CD4-positive, alpha-beta T cell treated with Interleukin-15 for 1 hour (primary cell): ENCODE measurements at regions not wholly inside any gene's neighbourhood (a gene's known extent, or its start where the extent isn't known, plus 50 kb on each side); places are given as distances from the start of the nearest gene placed in this dataset.

Source experiments
- DNase-seq: peaks from one replicate; pipeline ENCODE4 v3.0.0-alpha.2; 2020

DNA sequence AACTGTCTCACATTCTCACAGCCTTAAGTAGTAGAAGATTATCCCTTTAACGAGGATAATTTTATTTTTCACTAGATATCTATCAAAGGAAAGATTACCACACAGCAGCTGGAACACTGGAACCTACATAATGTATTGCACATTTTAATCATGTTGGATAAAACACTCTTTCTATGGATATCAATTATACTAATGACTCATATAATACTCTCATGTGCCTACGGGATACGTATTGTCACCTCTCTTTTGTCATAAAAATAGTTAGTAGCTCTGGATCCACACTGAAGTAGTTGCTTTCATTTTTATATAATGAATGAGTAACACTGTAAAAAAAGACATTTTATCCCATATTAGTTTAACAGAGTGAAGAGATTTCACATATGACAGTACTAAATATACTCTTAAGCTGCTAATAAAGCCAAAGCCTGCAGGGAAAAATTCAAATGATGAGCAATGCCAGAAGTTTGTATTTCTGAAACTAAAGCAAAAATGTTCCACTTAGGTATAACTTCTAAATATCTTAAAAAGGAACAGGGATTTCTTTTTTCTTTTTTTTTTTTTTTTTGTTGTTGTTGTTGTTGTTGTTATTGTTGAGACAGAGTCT is 408.7 kb upstream of the PKN2 start:
- DNase-seq, result no peak

DNA sequence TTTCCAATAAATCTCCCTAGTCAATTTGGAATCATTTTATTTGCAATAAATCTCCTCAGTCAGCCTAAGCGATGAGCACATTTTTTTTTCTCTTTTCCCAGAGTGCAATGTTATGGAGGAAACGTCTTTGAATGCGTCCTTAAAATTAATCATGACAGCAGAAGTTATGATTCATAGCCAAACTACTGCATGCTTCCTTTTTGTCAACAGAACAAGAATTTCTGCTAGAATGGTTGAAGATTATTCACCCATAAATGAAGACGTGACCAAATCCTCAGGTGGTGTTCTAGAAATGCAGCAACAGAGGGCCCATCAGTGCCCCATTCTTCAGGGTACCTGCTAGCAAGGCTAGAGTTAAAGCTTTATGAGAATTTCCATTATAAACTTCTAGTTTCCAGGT is 407.9 kb upstream of the PKN2 start:
- DNase-seq, result no peak

DNA sequence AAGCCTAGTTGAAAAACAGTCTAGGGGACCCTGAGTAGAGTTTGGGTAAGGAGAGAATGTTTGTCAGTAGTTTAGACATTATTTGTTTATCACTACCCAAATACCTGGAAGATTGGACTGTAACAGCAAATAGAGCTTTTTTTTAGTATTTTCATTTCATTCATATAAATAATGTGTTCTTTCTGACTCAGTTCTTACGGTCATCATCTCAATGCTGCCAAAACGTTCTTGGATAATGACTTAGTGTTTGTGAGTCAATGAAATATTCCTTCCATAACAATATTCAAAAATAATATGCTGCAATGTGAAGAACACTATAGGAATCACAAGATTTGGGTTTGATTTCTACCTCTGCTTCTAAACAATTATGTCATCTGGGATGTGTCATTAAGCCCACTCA is 400.0 kb upstream of the PKN2 start:
- DNase-seq, result no peak

DNA sequence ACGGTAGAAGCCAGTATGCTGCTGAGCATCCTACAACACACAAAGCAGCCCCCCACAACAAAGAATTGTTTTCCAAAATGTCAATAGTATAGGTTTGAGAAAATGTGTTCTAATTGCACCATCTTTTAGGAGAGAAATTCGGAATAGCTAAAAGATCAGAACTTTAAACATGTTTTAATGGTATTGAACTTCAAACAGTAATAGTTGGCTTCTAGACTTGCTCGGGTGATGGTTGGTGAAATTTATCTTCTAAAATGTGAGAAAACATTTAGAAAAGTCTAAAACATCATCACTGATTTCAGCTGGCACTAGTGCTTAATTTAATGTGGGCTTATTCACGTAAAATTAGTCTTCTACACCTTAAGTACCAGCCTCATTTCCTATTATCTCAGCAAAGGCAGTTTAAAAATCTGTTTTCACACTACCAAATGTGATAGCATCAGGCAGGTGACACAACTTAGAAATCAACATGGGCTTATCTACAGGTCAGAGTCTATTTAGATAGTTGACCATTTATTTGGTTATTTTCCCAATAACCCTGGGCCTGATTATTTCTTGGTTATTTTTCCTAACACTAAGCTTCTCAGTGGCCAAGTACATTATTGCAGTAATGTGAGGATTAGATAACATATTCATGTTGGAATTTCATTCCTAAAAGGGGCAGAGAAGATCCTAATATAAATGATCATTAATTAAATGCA is 399.3 kb upstream of the PKN2 start:
- no peak for DNase-seq

DNA sequence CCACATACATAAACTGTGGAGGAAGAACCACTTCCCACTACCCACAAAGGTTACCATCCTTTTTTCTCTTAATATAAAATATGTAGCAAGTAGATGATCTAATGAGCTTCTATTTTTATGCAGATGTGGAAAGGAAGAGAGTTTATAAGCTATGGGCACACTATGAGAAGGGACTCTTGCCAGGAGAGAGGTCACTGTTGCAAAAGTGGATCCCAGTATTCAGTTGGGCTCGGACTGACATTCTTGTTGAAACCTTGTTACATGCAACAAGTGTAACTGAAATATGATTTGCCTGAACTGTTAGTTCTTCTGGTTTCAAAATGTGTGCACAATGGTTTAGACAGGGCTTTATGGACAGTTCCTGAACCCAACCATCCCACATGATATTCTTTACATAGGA is 397.4 kb upstream of the PKN2 start:
- no peak for DNase-seq

DNA sequence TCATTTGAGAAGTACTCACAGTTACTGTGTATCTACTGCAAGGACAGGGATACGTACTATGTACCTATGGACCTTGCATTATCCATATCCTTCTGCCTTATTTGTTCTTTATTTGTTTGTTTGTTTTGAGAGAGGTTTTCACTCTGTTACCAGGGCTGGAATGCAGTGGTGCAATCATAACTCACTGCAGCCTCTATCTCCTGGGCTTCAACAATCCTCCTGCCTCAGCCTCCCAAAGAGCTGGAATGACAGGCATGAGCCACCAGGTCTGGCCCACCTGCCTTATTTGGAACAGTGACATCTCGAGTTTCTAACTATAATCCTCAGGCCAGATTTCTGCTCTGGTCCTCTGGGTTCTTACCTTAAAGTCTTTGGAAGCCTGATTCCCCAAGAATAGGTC is 395.5 kb upstream of the PKN2 start:
- no peak for DNase-seq

DNA sequence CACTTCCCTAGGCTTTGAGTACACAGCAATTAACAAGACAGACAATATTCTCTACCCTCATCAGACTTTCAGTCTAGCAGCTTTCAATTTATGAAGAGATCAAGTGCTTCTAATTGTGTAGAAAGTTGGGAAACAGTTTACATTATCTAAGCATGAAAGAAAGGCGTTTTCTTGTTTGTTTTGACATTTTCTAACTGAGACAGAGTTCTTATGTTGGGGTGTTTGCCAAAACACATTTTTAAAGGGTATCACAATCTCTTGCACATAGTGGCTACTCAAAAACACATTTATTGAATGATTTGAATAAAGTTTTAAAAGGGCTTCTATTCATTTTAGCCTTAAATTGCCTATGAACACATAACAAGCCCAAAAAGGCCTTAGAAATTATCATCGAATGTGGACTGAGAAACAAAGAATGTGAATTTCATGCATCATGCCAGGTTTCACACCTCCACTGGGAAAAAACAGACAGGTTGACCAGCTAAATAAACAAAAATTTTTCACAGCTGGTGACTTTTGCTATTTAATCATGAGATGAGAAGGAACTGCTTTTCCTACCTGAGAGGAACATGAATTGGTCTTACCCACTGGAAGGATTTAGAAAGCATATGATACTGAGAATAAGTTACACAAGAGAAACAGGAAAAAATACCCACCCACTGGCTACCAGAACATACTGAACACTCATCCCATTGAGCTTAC is 394.5 kb upstream of the PKN2 start:
- DNase-seq, result no peak

DNA sequence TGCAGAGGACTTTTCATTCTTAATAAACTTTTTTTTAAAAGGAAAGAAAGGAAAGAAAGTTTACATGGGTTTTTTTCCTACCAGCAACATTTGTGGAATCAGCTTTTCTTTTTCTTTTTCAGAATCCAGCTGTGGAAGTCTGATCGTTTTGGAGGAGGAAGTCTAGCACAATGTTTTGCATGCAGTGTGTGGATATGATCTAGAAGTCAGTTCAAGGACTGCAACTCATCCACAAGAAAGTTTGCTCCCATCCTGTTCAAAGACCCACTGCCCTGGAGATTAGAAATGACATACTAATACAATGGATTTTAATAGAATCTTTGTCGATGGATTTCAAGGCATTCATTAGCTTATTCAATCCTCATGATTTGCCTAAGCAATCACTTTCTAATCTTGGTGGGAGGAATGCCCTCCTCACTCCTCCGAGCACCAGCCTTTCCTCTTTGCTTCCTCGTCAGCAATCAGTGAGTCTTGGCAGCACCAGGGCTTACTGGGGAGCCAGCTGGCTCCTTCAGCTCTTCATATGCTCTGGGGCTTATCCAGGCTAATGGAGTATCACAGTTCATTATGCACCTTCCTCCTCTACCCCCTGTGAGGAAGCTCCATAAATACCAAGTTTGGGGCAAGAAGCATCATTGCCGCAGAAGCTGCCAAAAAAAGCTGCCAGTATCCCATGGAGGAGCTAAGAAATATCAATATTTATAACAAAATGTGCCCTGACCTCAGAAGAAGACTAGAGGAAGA is 392.3 kb upstream of the PKN2 start:
- DNase-seq, result no peak

DNA sequence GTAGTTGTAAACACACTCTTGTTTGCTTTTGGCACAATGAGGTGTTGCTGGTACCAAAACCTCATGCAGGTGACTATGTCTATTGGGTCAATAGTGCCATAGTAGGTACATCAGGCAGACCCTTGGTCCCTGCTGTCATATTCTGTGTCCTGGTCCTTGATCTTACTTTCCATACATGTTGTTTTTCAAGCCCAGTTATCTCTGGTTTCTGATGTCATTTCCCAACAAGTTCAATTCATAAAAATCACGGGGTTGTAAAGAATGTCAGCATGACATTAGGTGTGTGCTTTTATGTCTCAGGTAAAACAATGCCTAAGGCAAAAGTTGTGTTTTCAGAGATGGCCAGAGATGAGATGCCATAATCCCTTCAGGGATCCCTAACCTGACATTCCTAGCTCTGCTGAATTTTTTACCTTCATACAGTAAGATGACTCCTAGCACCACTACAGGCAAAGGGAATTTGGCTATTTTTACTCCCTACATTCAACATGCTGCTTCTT is 390.3 kb upstream of the PKN2 start:
- DNase-seq, result no peak

DNA sequence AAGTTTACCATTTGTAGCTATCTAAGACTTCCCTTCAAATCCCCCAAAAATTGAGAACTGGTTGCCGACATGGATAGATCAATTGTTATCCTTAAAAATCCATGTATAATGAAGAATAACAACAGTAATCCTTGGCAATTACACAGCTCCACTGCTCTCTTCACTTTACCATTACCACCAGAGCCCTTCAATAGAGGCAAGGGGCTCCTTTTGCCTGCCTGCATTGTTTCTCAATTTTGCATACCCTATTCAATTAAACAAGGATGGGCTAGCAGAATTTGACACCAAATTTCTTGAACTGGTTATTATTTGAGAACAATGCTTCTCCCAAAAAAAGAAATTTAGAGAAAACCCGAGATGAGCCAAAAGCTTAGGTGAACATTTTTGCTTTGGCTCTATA is 387.8 kb upstream of the PKN2 start:
- no peak for DNase-seq

DNA sequence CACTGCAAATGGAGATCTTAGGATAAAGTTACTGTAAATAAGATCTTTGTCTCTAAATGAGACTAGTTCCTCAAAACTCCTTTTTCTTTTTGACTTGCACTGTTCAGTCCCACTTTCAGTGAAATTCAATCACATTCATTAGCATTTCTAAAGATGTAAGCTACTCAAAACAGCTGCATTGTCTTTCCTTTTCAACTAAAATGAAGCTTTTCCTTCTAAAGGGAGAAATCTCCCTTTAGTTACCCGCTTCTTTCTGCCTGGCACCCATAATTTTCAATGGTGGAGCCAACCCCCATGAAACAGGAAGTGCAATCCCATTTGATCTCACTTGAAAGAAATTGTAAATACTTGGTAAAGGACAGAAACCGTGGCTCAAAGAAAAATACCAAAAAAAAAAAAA is 387.4 kb upstream of the PKN2 start:
- no peak for DNase-seq

DNA sequence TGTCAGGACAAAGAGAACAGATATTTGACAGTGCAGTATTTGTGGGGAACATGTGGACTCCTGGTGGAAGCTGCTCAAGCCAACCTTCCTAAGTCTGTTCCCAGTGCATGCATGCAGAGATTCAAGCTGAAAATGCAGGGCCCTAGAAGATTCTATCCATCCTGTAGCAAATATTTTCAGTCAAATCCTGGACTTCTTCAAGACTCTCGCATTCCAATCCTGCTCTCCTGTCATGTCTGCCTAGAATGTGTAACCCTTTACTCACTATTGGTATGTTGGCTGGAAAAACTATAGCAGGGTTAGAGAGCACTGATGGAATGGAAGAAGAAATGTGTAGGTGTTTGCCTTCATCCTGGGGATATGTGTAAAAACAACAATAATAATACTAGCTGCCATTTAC is 385.6 kb upstream of the PKN2 start:
- DNase-seq, result no peak

DNA sequence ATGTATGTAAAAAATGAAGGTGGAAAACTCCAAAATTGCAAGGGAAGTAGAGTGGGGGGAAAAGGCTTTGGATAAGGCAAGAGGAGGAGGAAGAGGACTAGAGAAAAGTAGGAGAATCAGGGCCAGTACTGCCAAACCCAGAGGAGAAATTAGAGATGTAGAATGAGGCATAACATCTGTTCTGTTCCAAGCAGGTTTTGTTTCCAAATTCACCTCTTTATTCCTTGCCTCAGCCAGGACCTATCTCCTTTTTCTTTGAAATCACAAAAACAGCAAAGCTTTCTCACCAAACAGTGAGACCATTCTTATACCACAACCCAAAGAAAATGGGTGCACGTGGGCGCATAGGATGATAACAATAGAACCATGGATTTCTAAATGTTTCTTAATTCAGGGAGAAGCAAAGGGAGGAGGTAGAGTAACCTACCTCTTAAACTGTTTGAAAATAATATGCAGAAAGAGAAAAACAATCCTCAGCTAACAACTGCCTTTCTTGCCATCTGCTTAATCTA is 383.3 kb upstream of the PKN2 start:
- DNase-seq, result no peak

DNA sequence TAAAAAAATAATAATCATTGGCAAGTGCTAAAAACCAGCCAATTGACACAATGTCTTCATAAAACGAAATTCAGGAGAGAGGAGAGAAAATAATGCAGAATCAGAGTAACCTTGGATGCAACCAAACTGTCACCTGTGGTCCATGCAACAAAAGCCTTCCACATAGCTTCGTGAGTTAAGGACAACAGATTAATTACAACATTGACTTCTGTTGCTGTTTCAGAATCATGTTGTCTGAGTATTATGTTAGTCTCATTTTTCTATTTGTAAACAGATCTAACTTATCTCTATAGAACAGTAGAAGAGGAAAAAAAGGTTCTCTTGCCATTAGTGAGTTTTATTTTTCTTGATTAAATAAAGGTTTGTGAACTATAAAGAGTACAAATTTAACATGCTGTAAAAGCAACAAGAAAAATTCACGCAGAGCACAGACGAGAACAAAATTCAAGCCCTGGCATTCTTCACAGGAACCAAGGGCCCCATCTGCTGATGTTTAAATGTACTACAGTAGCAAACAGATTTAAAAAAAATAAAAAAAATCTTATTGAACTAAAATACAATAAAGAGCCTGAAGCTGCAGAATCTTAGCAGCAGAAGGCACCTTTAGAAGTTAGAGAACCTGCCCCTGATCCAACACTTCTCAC is 381.1 kb upstream of the PKN2 start:
- no peak for DNase-seq

DNA sequence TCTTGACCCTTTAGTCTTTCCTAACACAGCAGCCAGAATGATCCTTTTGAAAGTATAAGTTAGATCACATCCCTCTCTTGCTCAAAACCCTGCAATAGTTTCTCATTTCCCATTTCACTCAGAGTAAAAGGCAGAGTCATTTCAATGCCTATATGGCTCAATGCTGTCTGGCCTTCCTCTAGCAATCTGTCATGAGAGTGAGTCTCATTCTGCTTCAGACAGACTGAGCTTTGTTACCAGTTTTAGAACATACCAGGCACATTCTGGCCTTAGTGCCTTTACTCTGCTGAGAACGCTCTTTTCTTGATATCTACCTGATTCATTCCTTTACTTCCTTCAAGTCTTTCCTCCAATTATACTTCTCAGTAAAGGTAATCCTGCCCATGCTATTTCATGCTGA is 372.8 kb upstream of the PKN2 start:
- no peak for DNase-seq

DNA sequence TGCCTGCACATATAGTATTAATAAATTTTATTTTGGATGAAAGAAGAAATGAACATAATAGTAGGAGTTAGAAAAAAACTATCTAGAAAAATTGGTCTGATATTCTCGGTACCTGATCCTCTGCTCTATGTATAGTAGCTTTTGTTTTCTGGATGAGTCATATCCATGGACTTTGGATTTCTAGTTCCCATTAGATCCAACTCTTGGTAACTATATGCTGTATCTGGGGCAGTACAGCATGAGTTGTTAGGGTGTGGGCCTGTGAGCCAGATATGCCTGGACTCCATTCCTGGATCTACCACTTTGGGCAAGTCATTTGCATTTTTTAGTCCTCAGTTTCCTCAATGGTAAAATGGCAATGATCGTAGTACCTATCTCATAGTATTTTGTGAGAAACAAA is 372.2 kb upstream of the PKN2 start:
- DNase-seq, result no peak

DNA sequence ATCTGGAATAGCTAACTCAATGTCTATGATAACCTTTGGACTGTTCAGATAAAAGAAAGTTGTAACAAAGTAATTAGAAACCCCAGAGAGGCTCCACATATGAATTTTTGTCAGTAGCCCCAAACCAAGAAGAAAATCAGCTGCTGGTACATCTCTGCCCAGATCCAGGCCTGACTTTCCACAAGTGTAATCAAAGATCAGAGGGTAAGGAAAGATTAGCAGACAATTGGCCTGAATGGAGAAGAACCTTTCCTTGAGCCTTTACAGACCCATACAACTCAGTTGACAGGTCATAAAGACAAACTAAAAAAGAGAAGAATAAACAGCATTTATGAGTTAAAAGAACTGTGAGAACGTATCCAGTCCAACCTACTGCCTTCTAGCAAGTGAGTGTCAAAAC is 366.7 kb upstream of the PKN2 start:
- no peak for DNase-seq

DNA sequence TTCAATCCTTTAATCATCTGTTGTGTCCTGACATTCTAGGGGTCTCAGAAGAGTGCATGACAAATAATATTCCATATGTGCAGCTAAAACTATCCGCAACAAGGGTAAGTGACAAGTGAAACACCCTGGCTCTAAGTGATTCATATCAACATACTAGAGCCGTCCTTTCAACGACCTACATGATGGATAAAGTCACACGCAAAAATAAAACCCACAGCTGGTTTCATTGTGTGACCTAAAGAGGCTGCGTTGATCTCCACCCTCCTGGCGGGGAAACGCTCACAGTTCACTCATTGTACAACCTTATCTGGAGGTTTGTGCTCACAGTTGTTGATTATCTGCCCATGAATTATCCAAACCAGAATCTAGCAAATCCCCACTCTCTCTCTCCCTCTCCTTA is 365.3 kb upstream of the PKN2 start:
- DNase-seq, result no peak

DNA sequence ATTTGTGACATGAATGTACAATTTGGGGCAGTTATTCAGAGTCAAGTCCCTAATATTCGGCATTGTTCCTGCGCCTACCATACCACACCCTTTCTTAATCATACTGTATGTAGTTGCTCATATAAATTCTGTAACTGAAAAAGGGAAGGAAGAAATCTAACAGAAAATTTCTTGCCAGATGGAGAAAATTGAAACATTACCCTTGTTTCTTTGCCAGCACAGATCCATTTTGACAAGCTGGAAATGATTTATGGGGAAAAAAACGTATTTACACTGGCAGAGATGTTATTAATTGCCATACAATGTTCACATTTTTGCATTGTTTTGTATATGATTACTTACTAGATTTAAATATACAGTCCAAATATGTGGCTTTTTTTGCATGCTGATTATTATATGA is 363.8 kb upstream of the PKN2 start:
- no peak for DNase-seq

DNA sequence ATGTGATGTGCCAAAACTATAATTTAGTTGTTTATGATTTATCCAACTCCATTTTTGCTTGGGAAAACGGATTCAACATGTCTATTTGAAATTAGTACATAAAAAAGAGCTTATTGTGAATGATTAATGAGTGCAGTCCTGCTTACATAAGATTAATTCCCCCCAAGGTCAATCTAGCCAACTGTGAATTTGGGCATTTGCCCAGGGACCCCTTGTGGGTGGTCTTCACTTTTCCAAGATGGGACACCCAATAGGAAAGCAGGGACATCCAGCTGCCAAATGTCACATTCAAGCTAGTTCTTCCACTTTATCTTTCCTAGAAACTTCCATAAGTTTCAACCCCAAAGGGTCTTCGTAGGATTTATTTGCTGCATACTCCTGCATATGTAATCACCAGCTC is 362.4 kb upstream of the PKN2 start:
- no peak for DNase-seq

DNA sequence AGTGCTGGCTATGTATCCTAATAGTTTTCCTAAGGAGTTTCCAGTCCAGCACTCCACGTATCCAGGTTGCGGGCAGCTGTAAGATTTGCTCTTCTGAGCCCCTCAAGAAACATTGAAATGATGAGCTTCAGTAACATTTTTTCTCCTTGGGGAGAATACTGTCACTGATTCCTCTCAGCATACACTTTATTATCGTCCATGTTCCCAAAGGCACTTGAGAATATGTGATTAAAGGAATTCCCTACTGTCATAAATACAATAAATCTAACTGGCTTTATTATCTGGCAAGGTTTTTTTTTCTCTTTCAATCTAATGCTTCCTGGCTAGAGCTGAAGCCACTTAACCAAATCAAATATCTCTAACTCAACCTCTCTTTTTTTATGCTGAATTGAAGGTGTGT is 359.2 kb upstream of the PKN2 start:
- no peak for DNase-seq

DNA sequence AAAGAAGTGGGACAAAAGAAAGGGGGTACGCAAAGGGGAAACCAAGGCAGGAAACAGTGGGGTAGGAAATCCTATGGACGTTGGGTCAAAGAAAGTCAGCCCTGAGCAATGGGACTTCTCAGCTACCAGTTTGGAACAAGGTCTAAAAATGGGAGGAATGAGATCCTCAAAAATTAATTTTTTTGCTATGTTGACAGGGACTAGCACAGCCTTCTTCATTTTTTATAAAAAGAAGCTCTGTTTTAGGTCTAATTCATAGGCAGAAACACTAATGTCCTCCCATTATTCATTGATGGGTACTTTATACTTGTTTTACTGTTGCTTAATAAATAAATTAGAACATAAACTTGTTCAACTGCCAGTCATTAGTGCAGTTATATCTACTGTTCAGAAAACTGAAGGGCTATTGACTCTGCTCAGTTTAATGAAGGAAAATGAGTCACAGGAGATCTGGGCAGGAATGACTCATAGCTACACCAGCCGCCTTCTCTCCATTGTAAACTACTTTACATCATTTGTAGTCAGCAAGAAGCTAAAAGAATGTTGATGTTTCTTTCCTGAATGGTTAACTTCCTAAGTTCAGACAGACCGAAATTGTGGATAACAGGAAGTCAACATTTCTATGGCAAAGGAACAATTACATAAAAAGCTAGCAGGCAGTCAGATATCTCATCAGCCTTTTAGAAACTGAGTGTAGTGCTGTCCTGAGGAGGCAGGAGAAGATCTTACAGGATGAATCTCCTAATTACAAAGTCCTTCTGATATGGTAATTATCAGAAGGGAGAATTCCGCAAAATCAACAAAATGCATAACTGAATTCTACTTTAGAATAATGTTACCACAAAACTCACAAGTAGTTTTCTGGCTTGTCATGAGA is 356.4 kb upstream of the PKN2 start:
- no peak for DNase-seq
